Right forelimb (tissue), 1 donor: ENCODE measurements at regions not wholly inside any gene's neighbourhood (a gene's known extent, or its start where the extent isn't known, plus 50 kb on each side); places are given as distances from the start of the nearest gene placed in this dataset.
A peak's percentile ranks its signal among the peaks of the same experiment; 100 is the strongest.

ENCODE experiments used
- DNase-seq: peaks from one replicate; pipeline ENCODE4 v3.0.0-alpha.2; 2018

DNA sequence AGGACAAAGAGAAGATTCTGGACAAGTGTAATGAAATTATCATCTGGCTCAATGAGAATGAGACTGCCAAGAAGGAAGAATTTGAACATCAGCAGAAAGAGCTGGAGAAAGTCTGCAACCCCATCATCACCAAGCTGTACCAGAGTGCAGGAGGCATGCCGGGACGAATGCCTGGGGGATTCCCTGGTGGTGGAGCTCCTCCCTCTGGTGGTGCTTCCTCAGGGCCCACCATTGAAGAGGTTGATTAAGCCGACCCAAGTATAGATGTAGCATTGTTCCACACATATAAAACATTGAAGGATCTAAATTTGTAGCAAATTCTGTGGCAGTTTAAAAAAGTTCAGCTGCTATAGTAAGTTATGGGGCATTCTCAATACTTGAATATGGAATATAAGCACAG lies 174.3 kb upstream of the CCND2 start:
- no peak for DNase-seq

GRCh38 chr12:4091016-4091743 lies 182.4 kb upstream of the CCND2 start:
- no peak for DNase-seq

DNA sequence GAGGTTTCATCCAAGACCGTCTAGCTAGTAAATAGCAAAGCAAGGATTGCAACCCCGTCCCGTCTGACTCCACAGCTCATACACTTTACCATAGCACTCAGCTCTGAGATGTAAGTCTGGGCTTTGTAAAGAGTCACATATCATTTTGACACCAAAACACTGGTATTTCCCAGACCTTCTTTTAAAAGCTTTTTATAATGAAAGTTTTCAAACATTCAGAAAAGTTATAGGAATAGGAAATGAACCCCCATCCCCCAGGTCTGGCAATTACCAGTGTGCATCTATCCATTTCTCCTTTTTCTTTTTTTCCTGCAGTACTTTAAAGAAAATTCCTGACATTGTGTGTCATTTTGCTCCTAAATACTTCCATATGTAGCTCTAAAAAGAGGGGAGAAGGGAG lies 183.6 kb upstream of the CCND2 start:
- no peak for DNase-seq

DNA sequence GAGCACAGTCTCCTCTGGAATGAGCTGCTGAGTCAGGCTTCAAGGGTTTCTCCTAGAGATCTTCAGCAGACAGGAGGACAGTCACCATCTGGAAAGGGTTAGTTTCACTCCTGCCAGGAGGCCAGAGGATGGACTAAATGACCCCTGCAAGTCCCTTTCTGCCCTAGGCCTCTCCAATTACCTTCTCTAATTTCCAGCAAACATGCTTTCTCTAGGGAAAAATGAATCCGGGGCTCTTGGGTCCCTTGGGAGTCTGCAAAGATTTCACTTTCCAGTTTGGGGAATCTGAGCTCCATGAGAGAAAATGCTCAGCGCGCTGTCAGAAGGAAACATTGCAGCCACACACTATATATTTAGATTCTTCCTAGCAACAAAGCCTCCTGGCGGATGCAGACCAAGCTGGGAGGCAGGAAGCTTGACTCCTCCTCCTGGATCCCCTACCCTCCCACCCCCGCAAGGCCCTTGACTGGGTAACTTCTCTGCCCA lies 184.4 kb upstream of the CCND2 start:
- peak; percentile 54 for DNase-seq

DNA sequence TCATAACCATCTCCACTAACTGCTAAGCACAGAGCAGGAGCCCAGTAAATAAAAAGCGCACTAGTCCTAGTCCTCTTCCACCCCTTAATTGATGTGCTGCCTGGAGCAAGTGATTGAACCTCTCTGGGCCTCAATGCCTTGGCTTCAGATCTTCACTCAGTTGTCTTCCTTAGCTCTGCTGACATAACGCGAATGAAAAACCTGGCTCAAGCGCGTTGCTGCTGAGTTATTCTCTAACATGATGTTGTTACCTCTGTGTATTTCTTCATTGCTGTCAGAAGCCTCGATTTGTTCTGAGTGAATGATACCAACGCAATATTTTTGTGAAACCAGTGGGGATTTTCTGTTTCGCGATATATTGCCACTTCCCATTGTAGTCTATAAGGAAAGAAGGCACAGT lies 185.1 kb upstream of the CCND2 start:
- no peak for DNase-seq

DNA sequence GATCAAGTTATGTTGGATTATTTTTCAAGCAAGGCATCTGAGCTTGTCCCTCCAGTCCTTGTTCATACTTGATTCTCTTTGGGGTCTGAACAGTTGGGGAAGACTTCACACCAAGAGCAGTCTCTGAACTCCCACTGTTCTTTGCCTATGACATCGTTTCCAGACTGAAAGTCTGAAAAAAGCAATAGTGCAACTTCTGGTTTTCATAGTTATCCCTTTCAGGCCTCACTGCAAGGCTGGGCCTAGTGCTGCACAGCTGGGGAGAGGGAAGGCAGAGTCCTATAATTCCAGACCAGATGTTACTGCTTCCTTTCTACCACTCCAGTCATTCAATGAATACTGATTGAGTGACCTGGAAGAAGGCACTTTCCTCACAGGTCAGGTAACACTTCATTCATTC lies 187.1 kb upstream of the CCND2 start:
- no peak for DNase-seq

DNA sequence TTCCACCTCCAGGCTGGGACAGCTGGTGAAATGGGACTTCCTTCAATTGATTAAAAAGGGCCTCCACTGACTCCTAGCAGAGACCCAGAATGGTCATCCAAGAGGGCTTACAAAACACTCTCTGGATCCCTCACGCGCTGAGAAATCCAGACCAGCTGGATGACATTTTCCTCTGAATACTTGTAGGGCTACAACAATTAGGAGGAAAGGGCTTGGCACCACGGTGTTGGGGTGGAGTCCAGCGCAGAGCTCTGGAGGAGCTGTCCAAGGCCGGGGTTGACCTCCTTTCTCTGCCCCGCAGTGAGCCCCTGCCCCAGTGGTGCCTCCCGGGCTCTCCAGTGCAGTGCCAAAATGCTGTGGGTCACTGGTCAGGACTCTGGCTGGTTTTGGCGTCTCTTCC lies 189.0 kb upstream of the CCND2 start:
- DNase-seq: no peak

DNA sequence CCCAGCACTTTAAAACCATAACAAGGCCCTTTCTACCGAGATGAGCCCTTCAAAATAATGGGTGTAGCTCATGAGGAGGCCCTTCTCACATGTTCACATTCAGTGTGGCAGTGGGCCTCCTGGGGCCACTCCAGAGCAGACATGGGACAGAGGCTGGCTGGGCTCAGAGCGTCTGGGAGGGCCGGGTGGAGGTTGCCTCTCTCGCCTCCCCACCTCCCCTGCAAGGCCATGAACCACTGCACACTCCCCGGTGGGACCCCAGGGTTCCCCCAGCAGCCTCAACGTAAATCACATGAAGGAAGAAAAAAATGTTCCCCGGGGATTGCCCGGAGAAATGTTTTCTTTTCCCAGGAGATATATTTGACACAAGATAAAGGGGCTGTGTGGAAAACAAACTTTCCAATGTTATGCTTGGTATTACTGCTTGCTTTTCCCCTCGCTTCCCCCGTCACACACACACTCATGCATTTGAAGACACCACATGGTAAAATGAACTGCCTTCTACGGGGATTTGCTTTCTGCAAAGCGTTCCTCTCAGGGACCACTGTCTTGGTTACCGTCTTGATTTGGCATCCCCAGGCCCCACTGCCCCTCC lies 190.7 kb upstream of the CCND2 start:
- DNase-seq: no peak

DNA sequence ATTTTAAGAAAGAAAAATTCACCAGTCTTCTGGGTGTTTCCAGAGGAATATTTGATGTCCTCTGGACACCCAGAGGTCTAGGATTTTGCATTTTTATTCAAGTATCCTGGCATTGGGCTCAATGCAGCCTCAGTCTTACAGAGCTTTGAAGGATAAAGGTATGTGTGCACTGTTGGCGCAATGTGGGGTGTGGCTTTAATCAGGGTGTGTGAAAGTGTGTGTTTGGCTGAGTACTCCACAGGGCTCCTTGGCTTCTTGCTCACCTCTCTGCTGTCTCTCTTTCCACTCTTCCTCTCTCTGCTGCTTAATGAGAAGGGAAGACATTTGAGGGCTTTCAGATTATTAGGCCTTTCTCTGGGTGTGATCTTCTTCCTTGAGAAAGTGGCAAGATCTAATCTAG lies 193.3 kb upstream of the CCND2 start:
- no peak for DNase-seq

GRCh38 chr12:4074129-4074528 lies 199.4 kb upstream of the CCND2 start:
- no peak for DNase-seq

GRCh38 chr12:4069670-4070010 lies 196.4 kb upstream of the PARP11 start:
- no peak for DNase-seq

GRCh38 chr12:4068981-4069669 lies 195.9 kb upstream of the PARP11 start:
- DNase-seq: no peak

- DNase-seq: no peak
Measured at GRCh38 chr12:4064008-4064407, 190.8 kb upstream of the PARP11 start.

DNA sequence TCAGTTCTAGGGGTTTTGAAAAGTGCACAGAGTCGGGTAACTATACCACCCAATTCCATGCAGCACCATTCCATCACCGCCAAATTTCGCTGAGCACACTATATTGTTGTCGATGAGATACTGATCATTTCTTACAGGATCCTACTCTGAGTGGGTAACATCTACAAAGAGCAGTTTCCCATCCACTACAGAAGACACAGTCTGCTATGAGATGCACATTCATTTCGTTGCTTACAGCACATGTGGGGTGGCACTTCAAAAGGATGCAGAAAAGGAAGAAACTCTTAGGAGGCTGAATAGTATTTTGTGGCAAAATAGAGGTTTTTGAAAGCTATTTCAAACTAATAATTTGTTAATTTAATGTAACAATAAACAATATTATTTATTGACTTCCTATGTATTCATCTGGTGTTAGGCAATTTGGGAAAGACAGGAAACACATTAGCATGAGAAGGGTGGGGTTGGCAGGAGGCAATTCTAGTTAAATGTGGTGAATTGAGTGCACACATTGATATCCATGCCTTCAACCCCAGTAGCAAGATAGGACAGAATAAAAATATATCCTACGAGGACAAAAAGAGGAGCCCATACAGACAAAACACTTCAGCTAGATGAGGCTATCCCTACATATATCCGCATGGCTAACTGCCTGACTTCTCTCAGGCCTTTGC lies 186.8 kb upstream of the PARP11 start:
- no peak for DNase-seq

DNA sequence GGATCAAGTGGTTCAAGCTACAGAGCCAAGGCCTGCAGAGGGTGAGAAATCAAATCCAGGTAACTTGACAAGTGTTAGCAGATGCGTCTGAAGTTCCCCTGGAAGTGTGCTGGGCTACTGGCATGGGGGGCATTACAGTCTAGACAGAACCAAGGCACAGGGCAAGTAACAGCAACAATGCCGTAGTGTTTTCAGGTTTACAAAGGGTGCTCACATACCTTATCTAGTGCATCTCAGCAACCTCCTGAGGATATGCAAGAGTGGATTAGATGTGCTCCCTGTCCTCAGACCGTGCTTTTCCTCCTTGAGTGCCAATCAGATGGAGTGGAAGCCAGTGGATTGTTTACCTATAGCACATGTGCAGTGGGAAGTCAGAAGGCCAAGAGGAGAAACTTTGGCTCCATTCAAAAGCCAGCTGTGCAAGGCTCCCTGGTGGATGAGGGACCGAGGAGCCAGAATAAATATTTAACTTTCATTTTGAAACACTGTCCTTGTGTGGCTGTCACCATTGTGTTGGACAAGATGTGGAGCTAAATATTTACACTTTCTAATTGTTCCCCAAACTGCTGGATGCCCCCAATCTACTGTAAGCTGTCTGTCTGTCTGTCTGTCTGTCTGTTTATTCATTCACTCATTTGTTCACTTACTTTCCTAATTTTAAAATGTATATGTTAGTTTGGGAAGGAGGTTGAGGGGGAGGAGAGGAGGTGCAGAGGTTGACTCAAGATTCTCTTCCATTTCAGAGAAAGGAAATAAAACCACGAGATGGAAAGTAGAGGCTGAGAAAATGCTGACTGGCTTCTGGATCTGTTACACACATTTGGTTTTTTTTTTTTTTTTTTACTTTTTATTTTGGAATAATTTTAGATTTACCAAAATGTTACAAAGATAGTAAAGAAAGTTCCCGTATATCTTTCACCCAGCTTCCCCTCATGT lies 184.0 kb upstream of the PARP11 start:
- DNase-seq: no peak

- no peak for DNase-seq
Measured at GRCh38 chr12:4054630-4055029, 181.4 kb upstream of the PARP11 start.

- no peak for DNase-seq
Measured at GRCh38 chr12:4052691-4053090, 179.5 kb upstream of the PARP11 start.

GRCh38 chr12:4051596-4051995 lies 178.4 kb upstream of the PARP11 start:
- DNase-seq: no peak

- DNase-seq: no peak
Measured at GRCh38 chr12:4050340-4050739, 177.1 kb upstream of the PARP11 start.

DNA sequence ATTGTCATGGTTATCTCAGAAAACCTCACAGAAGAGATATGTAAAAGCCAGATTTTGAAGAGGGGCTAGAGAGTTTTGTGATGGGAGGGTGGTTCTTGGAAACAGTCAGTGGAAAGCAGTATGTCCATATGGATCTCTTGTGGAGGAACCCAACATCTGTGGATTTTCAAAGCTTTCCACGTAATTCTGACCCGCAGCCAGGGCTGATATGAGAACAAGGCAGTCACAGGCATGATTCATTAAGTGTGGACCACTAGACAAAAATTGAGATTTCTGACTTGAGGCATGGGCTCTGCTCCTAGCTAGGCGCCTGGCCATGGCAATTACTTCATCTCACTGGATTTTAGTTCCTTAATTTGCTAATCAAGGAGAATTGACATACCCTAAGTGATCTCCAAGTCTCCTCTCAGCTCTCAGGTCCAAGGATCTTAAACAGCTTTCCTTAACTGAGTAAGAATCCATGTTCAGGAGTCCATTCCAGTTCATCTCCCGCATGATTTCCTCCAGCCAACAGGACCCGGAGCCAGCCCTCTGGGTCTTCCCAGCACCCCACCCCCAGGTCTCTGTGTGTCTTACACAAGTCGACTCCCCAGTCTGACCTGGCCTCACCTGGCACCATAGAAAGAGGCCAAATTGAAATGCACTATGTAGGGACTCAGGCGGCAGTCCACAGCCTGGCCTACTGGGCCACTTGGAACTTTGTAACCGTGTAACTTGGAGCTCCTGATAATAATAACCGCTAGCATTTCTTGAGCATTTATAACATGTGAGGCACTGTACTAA lies 176.3 kb upstream of the PARP11 start:
- DNase-seq: no peak

DNA sequence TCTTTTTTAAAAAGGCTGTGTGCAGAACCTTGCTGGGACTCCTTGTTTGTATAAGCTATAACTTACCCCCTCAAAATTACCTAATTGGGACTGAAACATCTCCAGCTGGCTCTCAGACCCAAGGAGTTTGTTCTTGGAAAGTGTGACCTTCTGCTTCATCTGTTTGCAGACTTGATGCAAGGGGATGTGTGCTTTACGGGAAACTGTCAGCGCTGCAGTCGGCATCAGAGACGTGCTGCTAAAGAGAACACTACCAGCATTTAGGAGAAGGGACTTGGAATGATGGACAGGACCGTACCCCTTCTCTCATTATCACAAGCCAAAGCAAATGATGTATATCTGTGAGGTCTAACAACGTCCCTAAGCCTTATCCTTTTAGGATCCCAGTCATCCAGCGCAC lies 174.2 kb upstream of the PARP11 start:
- no peak for DNase-seq

GRCh38 chr12:4046495-4046840 lies 173.3 kb upstream of the PARP11 start:
- no peak for DNase-seq
